Tongue (tissue), 2 donors: ENCODE measurements at regions not wholly inside any gene's neighbourhood (a gene's known extent, or its start where the extent isn't known, plus 50 kb on each side); places are given as distances from the start of the nearest gene placed in this dataset. TPM values are rescaled to one million over a fixed set of nuclear protein-coding genes. Genes with fewer than 3 reads are reported as not detected.

Source experiments
- DNase-seq: peaks from one replicate; pipeline ENCODE4 v3.0.0-alpha.2; 2015
- small RNA-seq: library from RNA; depleted of rRNA; stranded (forward); fragments of <200 nt; gene quantifications from one replicate; pipeline ENCODE3, GENCODE V24; 2014; ENCODE audit warnings: low replicate concordance

DNA sequence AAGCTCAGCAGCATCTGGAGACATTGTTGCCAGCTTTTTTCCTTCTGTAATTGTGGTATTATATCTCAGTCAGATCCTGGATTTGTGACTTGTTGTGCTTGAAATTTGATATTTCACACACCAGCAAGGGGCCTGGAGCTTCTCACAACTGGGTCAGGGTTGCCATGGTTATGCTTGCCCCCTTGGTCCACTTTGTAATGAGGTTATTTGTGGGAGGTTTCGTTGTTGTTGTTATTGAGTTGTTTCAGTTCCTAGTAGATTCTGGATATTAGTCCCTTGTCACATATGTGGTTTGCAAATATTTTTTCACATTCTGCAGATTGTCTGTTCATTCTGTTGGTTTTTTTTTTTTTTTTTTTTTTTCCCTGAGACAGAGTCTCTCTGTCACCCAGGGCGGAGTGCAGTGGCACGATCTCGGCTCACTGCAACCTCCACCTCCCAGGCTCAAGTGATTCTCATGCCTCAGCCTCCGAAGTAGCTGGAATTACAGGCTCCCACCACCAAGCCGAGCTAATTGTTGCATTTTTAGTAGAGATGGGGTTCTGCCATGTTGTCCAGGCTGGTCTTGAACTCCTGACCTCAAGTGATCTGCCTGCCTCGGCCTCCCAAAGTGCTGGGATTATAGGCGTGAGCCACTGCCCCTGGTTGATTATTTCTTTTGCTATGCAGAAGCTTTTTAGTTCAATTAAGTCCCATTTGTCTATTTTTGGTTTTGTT lies 80.6 kb upstream of the ETV6 start:
- DNase-seq: no peak

DNA sequence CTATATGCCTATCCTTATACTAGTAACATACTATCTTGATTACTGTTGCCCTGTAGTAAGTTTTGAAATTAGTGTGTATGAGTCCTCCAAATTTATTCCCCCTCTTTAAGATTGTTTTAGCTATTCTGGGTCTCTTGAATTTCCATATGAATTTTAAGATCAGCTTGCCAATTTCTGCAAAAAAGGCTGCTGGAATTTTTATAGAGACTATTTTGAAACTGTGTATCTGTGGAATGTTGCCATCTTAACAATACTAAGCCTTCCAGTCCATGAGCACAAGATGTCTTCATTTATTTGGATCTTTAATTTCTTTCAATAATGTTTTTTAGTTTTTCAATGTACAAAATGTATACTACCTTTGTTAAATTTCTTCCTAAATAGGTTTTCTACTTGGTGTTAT lies 79.8 kb upstream of the ETV6 start:
- no peak for DNase-seq

DNA sequence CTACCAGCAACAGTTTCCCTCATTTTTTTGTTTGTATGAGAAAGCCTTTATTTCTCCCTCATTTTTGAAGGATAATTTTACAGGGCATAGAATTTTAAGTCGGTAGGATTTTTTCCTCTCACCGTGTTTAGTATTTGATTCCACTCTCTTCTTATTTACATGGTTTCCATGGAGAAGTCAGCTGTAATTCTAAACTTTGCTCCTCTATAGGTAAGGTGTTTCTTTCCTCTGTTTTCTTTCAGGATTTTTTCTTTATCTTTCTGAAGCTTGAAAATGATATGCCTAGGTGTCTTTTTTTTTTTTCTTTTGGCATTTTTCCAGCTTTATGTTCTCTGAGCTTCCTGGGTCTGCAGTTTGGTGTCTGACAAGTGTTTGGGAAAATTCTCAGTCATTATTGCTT lies 75.6 kb upstream of the ETV6 start:
- DNase-seq: no peak

DNA sequence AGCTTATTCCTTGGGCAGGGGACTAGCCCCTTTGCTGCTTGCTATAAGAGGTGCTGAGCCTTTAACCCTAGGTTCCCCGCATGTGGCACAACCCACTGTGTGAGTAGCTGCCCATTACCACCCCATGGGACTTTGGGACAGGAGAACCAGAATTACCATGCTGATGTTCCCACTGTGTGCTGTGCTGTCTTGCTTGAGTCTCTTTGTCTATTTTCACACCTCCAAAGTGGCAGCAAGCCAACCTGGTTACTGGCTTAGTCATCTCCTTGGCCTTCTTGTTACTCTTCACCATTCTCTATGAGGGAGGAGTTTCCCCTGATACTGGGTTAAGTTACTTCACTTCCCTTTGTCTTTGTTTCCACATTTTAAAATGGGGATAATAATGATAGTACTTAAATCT lies 73.4 kb upstream of the ETV6 start:
- no peak for DNase-seq

DNA sequence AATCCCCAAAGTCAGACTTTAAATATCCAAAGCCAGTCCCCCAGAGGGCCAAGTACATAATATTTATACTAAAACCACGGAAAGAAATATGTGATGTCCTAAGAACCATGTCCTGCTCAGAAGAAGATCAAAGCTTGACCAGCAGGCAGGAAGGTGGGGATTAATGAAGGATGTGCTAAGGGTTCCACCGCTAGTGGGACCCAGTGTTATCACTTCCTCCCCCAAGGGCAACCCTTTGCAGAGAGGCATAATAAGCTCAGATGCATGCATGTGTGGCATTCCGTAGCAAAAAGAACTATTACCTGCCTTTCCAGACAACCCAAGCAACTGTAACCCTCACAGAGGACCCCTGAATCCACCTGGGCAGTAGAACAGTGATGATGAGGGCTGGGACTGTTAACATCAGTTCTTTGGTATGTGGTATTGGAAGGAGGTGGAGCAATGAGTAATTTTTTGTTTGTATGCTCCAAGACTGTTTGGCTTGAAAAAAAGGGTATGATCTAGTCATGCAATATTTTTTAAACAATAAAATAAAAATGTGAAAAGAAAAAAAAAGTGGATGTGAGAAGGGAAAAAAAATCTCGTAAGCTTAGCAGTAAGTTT lies 71.7 kb upstream of the ETV6 start:
- no peak for DNase-seq

DNA sequence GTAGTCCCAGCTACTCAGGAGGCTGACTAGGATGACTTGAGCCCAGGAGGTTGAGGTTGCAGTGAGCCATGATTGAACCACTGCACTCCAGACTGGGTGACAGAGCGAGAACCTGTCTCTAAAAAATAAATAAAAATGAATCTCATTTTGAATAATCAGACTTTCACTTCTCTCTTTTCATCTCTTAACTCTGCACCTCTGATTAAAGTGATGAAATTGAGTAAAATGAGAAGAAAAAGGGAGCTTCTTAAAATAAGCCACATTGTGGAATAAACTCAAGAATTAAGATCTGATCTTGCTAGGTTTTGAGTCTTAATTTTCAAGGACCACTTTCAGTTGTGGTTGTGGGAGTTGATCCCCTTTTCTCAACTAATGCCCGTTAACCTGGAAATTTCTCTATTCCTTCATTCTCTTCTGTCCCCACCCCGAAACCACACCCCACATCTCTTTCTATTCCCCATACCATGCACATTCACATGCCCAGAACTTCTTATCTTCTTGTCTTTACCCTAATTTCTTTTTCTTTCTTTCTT lies 70.9 kb upstream of the ETV6 start:
- DNase-seq: no peak

DNA sequence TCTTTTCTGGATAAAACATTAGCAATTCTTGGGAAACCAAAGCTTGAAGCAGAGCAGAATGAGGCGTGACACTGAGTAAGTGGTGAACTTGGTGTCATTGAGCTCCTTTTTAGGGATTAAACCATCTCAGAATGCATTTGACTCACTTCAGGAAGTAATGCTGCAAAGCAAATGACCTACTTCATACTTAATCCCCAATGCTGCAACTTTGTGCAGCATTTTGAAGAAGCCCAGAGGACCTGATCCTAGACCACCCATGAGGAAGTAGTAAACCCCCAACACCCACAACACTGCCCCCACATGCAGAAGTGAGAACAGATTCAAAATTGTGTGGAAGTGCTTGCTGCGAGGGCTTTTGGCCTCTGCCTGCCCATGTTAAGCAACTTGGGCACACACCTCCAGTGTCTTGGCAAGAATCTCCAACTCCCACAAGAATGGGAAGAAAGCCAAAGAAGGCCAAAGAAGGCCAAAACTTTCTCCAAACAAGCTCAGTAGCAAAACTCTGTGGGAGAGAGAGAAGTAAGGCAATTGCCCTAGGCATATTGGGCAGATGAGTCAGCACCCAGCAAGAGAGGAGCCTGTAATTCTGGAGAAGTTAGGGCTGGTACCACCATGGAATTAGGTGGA lies 69.2 kb upstream of the ETV6 start:
- DNase-seq: peak; percentile 59

DNA sequence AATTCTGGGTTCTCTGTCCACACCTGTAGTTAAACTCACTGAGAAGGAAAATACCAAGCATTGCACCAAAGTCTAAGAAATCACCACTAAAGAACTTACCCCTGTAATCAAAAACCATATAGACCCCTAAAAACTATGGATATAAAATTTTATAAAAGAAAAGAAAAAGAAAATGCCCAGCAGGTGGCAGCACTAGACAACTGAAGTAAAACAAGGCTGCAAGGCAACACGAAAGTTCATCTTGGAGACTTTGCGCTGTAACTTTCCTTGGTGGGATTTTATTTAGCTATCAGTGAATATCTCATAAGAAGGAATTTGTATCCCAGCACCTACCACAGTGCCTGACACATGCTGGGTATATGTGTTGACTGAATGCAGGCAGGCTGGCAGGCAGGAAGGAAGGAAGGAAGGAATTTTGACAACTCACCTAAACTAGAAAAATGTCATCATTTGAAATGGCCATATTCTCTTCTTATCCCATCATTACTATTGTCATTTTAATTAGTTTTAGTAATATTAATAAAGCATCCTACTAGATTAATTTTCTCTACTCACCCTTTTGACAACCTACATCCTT lies 68.2 kb upstream of the ETV6 start:
- peak; percentile 91 for DNase-seq

DNA sequence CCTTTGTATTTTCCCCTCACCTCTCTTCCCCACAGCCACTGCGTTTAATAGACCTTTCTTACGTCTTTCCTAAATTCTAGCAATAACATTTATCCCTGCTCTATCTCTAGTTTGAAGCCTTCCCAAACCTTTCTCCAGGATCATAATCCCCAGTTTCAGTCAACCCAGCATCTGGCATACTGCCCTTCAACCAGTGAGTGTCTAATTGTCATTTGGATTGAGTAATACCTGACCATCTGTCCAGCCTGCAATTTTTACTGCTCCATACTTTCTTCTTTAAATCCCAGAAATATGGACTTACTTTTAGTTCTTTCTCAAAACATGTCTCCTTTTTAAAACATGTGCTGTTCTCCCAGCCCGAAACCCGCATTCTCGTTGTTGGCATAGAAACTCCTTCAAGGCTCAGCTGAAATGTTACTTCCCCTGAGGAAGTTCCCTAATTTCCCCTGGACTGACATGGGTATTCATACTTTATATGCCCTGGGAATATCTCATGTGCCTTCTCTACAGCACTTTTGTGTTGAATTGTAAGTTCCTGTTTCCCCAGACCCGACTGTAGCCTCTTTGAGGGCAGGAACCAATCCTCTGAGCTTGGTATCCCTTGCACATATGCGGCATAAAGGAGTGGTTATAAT lies 65.1 kb upstream of the ETV6 start:
- peak; percentile 9 for DNase-seq

DNA sequence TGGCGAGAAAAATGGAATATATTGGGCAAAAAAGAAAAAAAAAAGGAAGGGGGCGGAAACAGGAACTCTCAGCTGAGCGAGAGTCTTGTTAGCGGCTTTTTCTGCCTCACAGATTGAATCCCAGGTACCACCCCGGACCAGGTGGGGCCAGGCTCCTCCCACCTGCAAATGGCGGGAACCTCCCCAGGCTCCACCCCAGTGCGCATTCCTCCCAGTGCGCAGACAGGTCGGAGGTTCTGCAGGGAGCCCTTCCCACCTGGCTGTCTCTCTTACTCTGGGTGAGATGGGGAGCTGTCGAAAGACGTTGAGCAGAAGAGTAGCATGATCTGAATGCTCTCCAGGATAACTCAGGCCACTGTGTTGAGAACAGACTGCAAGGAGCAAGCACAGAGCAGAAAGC lies 57.0 kb upstream of the ETV6 start:
- no peak for DNase-seq

DNA sequence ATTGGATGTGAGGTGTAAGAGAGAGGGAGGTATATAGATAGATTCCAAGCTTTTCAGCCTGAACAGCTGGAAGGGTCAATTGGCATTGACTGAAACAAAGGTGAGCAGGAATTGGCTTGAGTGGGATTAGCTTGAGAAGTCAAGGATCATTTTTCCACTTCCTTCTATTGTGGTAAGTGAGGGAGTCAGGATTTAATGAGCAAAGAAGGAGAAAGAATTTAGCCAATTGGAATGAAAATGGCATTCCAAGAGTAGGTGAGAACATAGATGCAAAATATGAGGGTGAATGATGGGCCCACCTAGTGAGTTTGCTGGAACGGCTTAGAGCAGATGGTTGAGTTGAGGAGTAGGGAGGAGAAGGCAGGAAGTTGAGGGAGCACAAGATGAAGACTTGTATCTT lies 56.5 kb upstream of the ETV6 start:
- no peak for DNase-seq

DNA sequence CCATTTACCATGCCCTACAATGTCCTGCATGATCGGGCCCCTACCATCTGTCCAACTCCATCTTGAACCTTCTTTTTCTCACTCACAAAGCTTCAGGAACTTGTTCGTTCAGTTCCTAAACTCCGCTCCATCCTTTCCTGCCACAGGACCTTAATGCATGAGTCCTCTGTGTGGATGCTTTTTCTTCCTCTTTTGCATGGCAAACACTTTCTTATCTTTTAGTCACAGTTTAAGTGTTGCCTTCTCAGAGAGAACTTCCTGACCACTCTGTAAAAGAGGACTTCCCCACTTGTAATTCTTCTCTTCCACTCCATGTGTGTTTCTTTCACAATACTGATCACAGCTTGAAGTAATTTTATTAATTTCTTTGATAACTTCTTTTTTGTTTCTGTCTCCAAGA lies 54.4 kb upstream of the ETV6 start:
- no peak for DNase-seq

DNA sequence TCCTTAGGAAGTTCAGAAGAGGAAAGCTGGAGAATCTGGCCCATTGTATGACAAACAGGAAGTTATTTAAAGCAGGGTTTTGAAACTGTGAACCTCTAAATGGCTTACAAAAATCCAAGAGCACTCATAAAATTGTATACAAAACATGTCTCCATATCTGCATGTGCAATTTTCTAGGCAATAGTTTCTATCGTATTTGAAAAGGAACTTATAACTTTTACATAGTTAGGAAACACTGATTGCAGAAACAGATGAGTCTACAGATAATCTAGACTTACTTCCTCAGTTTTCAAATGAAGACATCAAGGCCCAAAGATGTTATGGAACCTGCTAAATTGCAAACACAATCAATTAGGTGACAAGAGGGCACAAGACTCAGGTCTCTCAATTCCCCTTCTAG lies 53.3 kb upstream of the ETV6 start:
- no peak for DNase-seq

DNA sequence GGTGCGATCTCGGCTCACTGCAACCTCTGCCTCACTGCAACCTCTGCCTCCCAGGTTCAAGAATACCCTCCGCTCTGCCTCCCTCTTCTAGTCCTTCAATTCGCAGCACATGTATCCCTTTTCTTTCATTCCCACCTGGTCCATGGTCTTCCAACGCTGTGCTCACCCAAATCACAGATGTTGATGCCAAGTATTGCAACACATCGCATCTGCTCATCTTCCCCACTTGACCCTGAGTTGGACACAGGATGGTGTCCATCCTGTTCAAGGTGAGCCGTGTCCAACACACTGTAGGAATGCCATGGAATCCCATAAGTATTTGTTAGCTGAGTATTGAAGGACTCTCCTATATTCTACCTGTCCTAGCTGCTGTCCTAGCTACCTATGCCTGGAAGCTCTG lies 50.6 kb upstream of the ETV6 start:
- DNase-seq: no peak

Small RNA genes lying in the stretch of these regions (small RNA-seq; reads per million reads assigned to genes)
- gene AC007450.3: not detected
- not detected for gene HIGD1AP8
- gene RNU7-60P: not detected
